ENCODE measurements at regions not wholly inside any gene's neighbourhood (a gene's known extent, or its start where the extent isn't known, plus 50 kb on each side); places are given as distances from the start of the nearest gene placed in this dataset.

GRCh38 chr20:41923624-41924023 is 305.4 kb upstream of the CHD6 start:
- no peak for TF ChIP-seq POLR2A (IDR thresholded peaks at IDR 0.05; ENCODE audit: low read depth, low read length)
- no peak for FAIRE-seq
- no peak for DNase-seq (ENCODE audit: insufficient read length, low spot score)

DNA sequence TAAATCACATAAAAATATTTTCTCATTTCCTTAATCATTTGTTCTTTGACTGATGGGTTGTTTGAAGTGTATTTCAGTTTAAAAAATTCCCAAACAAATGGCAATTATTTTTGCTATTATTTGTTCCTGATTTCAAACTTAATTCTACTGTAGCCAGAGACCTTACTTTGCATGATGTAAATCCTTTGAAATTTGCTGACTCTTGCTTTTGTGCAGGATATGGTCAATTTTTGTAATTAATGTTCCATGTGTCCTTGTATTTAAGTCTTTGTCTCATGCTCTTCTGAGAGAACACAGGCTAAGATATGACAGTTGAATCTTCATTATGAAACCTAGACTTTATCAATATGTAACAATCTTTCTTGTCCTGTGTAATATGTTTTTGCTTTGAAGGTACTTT is 295.0 kb upstream of the CHD6 start:
- TF ChIP-seq POLR2A (IDR thresholded peaks at IDR 0.05; ENCODE audit: low read depth, low read length), result no peak
- DNase-seq (ENCODE audit: insufficient read length, low spot score) (no peak), FAIRE-seq (no peak)

DNA sequence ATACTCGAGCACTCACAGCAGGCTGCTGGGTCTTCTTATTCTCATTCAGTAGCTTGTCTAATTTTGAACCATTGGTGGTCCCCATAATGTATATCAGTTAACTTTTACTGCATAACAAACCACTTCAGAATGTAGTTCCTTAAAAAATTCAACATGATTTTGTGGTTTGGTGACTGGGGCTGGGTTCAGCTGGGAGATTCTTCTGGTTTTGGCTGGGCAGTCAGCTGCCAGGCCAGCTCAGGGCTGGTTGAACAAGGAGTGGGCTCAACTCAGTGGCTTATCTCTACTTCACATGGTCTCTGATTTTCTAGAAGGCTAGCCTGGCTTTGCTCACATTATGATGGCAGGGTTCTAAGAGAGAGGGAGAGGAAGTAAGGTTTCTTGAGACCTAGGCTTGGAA is 292.4 kb upstream of the CHD6 start:
- no peak for TF ChIP-seq POLR2A (IDR thresholded peaks at IDR 0.05; ENCODE audit: low read depth, low read length)
- DNase-seq (ENCODE audit: insufficient read length, low spot score) (no peak), FAIRE-seq (no peak)

DNA sequence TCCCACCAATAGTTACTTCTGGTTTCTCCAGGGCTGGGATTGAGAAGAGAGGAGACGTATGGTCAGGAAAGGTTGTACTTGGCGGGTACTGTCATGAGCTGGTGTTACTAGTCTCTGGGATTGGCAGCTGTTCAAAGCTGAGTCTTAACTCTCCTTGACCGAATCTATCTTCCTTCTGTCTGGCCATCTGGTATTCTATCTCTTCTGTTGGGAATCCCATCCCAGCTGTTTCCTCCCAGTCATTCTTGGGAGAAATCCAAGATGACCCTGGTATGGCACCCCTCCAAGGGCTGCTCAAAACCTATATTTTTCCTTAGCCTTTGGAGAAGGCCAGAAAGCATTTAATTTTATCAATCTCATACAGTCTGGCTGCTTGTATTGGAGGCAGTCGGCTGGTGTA is 287.0 kb upstream of the CHD6 start:
- no peak for DNase-seq (ENCODE audit: insufficient read length, low spot score)
- no peak for TF ChIP-seq POLR2A (IDR thresholded peaks at IDR 0.05; ENCODE audit: low read depth, low read length)
- no peak for FAIRE-seq

- no peak for FAIRE-seq
- TF ChIP-seq POLR2A (IDR thresholded peaks at IDR 0.05; ENCODE audit: low read depth, low read length), result no peak
- no peak for DNase-seq (ENCODE audit: insufficient read length, low spot score)
Observed at GRCh38 chr20:41903586-41903985, 285.4 kb upstream of the CHD6 start.

- no peak for TF ChIP-seq POLR2A (IDR thresholded peaks at IDR 0.05; ENCODE audit: low read depth, low read length)
- no peak for DNase-seq (ENCODE audit: insufficient read length, low spot score)
- FAIRE-seq, result no peak
Observed at GRCh38 chr20:41902346-41902745, 284.2 kb upstream of the CHD6 start.

DNA sequence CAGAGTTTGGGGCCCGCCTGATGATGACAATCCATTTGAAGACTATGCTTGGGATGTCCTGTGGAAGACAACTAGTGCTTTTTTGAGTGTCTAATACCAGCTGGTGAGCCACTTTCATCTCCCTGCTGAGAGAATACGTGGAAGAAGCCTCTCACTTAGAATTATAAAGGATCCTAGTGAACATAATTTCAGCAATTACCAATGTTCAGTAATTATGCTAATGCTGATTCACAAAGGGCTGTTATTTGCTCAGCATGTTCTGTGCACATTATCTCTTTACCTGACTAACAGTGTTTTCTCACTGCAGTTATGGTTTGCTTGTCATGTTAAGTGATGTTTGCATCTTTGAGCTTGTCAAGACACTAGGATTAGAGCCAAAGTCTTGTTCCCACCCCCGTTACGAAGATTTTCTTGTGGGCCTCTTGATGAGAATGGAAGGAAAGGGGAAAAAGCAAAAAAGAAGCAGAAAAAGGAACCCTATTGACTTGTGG is 282.1 kb upstream of the CHD6 start:
- TF ChIP-seq POLR2A (IDR thresholded peaks at IDR 0.05; ENCODE audit: low read depth, low read length), result no peak
- no peak for FAIRE-seq
- no peak for DNase-seq (ENCODE audit: insufficient read length, low spot score)

DNA sequence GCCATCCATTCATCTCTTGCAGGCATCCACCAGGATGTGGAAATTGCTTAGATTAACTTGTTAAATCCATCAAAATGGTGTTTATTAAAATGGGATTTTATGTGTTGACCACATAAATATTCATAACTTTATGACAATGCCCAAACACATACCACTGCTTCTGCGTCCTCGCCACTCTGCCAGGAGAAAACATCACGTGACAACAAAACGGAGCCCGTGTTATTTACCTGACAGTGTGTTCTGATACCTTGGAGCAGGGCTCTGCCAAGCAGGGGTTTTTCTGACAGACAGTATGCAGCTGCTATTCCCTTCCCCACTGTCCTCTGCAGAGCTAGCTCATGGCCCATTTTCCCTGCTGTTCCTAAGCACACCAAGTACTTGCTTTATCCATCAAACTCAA is 279.5 kb upstream of the CHD6 start:
- FAIRE-seq, result no peak
- DNase-seq (ENCODE audit: insufficient read length, low spot score), result no peak
- TF ChIP-seq POLR2A (IDR thresholded peaks at IDR 0.05; ENCODE audit: low read depth, low read length), result no peak

GRCh38 chr20:41895241-41896032 is 277.3 kb upstream of the CHD6 start:
- TF ChIP-seq POLR2A (IDR thresholded peaks at IDR 0.05; ENCODE audit: low read depth, low read length), result no peak
- no peak for FAIRE-seq
- no peak for DNase-seq (ENCODE audit: insufficient read length, low spot score)

GRCh38 chr20:41894255-41894963 is 276.2 kb upstream of the CHD6 start:
- TF ChIP-seq POLR2A (IDR thresholded peaks at IDR 0.05; ENCODE audit: low read depth, low read length), result no peak
- FAIRE-seq, result no peak
- no peak for DNase-seq (ENCODE audit: insufficient read length, low spot score)

- no peak for TF ChIP-seq POLR2A (IDR thresholded peaks at IDR 0.05; ENCODE audit: low read depth, low read length)
- DNase-seq (ENCODE audit: insufficient read length, low spot score) (no peak), FAIRE-seq (no peak)
Observed at GRCh38 chr20:41892031-41892430, 273.9 kb upstream of the CHD6 start.

- FAIRE-seq (no peak), DNase-seq (ENCODE audit: insufficient read length, low spot score) (no peak)
- TF ChIP-seq POLR2A (IDR thresholded peaks at IDR 0.05; ENCODE audit: low read depth, low read length), result no peak
Observed at GRCh38 chr20:41889844-41890224, 271.7 kb upstream of the CHD6 start.

DNA sequence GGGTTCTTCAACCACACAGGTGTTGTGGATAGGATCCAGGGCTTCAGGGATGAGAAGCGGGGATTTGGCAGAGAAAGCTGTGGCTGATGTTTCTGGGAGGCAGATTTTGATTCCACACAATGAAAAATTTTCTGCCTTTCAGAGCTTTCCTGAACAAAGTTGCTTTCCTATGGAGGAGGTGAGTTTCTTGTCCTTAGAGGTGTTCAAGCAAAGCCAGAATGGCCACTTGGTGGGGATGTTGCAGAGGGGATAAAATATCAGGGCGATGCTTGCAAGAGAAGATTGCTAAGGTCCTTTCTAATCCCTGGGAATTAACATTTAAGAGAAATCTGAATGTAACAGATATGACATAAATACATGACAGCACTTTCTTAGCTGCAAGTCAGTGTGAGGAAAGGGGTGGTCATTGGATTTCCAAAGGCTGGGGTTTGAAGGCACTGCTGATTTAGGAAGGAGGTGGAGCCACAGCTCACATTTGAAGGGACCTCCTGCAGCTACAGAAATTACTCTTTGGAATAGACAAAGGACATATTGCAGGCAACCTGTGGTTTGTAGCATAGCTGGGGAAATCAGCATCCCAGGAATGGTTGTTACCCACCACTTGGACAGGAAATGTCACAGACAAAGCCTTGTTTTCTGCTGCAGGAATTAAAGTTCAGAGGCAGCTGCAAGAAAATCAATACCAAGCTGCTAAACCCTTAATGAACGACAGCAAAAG is 271.1 kb upstream of the CHD6 start:
- DNase-seq (ENCODE audit: insufficient read length, low spot score) (no peak), FAIRE-seq (no peak)
- TF ChIP-seq POLR2A (IDR thresholded peaks at IDR 0.05; ENCODE audit: low read depth, low read length), result no peak

- DNase-seq (ENCODE audit: insufficient read length, low spot score) (no peak), FAIRE-seq (no peak)
- TF ChIP-seq POLR2A (IDR thresholded peaks at IDR 0.05; ENCODE audit: low read depth, low read length), result no peak
Observed at GRCh38 chr20:41888434-41888833, 270.3 kb upstream of the CHD6 start.

Data from H54 (cell line).